LNCAP (cell line): ENCODE measurements at regions not wholly inside any gene's neighbourhood (a gene's known extent, or its start where the extent isn't known, plus 50 kb on each side); places are given as distances from the start of the nearest gene placed in this dataset.

ENCODE experiments used
- CTCF ChIP-seq: fragments of 450-650 bp; IDR thresholded peaks from 2 replicates; pipeline ENCODE4 v1.5.1; 2017; ENCODE audit warnings: mild to moderate bottlenecking

GRCh38 chr1:78797108-78797781 lies 147.6 kb downstream of the IFI44 start:
- TF ChIP-seq CTCF, result no peak

- no peak for TF ChIP-seq CTCF
These were observed 150.3 kb downstream of the IFI44 start for GRCh38 chr1:78799926-78800325.

- TF ChIP-seq CTCF, result no peak
These were observed 164.5 kb downstream of the IFI44 start for GRCh38 chr1:78814176-78814575.

- TF ChIP-seq CTCF, result no peak
These were observed 175.9 kb downstream of the IFI44 start for GRCh38 chr1:78825561-78825960.

GRCh38 chr1:78829644-78830043 lies 176.9 kb downstream of the ADGRL4 start:
- no peak for TF ChIP-seq CTCF

- no peak for TF ChIP-seq CTCF
These were observed 176.2 kb downstream of the ADGRL4 start for GRCh38 chr1:78830321-78830720.

- no peak for TF ChIP-seq CTCF
These were observed 174.7 kb downstream of the ADGRL4 start for GRCh38 chr1:78831731-78832360.
